ENCODE measurements at regions not wholly inside any gene's neighbourhood (a gene's known extent, or its start where the extent isn't known, plus 50 kb on each side); places are given as distances from the start of the nearest gene placed in this dataset.

DNA sequence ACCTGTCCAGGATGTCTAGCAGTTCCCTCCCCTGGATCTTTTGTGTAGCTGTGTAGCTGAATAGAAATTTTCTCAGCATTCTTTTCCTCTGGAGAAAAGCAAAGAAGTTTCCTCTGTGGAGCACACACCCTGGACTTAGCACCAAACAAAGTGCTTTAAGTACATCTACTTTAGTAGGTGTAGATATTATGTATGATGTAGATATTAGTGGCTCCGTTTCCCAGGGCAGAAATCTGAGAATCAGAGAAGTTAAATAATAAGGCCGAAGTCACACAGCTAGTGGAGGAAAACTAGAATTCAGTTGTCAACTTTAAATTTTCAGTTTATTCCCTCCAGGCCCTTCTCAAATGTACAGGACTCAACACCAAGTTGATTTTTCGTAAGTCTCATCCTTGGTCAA lies 401.7 kb upstream of the NR2F2 start:
- intact Hi-C loops (cut with micrococcal nuclease): no loop called here
- DNase-seq: no peak
- Mint-ChIP-seq H3K4me1 (ENCODE audit: low read depth) (peaks cover 7% of the 10 kb centered on the region), H3K9me3 (no peaks in the 10 kb centered on the region), H3K27ac (no peak overlapping the region), H3K36me3 (ENCODE audit: low read depth) (no peaks in the 10 kb centered on the region), H3K27me3 (no peaks in the 10 kb centered on the region), H3K4me3 (no peak overlapping the region)
- TF ChIP-seq, protein P1, sequence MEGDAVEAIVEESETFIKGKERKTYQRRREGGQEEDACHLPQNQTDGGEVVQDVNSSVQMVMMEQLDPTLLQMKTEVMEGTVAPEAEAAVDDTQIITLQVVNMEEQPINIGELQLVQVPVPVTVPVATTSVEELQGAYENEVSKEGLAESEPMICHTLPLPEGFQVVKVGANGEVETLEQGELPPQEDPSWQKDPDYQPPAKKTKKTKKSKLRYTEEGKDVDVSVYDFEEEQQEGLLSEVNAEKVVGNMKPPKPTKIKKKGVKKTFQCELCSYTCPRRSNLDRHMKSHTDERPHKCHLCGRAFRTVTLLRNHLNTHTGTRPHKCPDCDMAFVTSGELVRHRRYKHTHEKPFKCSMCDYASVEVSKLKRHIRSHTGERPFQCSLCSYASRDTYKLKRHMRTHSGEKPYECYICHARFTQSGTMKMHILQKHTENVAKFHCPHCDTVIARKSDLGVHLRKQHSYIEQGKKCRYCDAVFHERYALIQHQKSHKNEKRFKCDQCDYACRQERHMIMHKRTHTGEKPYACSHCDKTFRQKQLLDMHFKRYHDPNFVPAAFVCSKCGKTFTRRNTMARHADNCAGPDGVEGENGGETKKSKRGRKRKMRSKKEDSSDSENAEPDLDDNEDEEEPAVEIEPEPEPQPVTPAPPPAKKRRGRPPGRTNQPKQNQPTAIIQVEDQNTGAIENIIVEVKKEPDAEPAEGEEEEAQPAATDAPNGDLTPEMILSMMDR (IDR thresholded peaks at IDR 0.05): no peak
- ATAC-seq: no peak
- POLR2A ChIA-PET: no interaction called here
- CTCF ChIA-PET: no interaction called here

DNA sequence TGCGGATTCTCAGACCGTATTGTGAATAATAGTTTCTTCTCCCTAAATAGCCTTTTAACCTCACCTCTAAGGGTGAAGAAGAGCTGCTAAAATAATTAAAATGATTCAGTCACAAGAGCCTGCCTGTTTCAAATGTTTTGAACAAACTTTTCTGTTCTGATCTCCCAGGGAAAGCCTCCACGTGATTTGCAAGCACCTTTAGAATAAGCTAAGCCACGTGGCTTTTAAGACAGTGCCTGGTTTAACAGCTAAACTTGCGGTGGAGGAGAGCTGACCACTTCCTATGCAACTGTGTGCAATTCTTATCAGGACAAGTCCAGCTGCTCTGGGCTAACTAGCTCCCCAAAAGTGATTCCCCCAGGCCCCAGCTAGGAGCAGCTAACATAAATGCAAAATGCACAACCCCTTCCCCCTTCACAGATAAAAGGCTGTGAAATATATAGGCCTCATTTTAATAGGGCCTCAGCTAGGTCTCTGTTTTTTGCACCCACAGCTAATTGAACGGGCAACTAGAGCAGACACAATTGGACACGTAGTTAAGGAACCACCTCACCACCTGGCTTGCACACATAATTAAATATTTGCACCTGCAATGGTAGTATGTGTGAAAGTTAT lies 401.2 kb upstream of the NR2F2 start:
- H3K27me3 Mint-ChIP-seq: no peaks in the 10 kb centered on the region
- intact Hi-C loops (cut with micrococcal nuclease): no loop called here
- no peaks in the 10 kb centered on the region for H3K36me3 Mint-ChIP-seq (ENCODE audit: low read depth)
- ChIA-PET POLR2A (no interaction called here), CTCF (no interaction called here)
- no peak overlapping the region for H3K27ac Mint-ChIP-seq
- DNase-seq: peak; percentile 20
- ATAC-seq: no peak
- no peak overlapping the region for H3K4me3 Mint-ChIP-seq
- TF ChIP-seq, protein P1 (IDR thresholded peaks at IDR 0.05): no peak
- peaks cover 7% of the 10 kb centered on the region for H3K4me1 Mint-ChIP-seq (ENCODE audit: low read depth)
- no peaks in the 10 kb centered on the region for H3K9me3 Mint-ChIP-seq

DNA sequence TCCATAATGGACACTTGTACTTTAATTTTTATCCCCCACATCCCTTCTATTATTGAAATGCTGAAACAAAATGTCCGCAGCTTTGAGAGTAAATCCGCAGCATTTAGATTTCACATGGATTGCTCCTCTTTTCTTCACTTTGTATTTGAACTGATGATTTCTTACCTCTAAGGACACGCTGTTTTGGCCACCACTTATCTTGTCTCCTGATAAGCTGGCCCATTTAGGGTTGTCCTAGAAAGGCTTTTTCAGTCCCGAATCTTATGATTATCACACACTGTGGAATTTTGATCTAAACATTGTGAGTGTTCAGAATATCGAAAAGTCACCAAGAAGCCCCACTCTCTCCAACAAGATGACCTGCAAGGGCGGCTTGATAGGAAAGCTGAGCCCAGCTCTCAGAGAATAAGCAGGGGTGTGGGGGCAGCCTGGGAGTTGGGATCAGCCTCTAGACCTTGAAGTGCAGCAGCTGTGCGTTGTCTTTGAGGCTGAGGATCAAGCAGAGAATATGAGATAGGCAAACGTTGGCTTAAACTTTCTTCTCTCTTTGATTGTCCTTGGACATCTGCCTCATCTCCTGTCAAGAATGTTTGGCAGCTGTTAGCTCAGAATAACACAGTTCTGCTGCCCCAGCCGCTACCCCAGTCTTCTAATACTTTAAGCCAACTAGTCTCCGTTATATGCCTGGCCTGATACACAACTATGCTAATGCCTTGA lies 399.7 kb upstream of the NR2F2 start:
- ChIA-PET CTCF (no interaction called here), POLR2A (interaction anchor here (0.6 to 0.9 kb wide), 2 partner anchors 31 to 634 kb away, joined by 3 read pairs; no protein-coding TSS in a partner anchor)
- Mint-ChIP-seq H3K27me3 (no peaks in the 10 kb centered on the region), H3K4me3 (no peak overlapping the region), H3K36me3 (ENCODE audit: low read depth) (no peaks in the 10 kb centered on the region), H3K27ac (no peak overlapping the region), H3K9me3 (no peaks in the 10 kb centered on the region), H3K4me1 (ENCODE audit: low read depth) (peaks cover 7% of the 10 kb centered on the region)
- DNase-seq (no peak), ATAC-seq (no peak)
- intact Hi-C loops (cut with micrococcal nuclease): no loop called here
- TF ChIP-seq, protein P1 (IDR thresholded peaks at IDR 0.05): no peak

DNA sequence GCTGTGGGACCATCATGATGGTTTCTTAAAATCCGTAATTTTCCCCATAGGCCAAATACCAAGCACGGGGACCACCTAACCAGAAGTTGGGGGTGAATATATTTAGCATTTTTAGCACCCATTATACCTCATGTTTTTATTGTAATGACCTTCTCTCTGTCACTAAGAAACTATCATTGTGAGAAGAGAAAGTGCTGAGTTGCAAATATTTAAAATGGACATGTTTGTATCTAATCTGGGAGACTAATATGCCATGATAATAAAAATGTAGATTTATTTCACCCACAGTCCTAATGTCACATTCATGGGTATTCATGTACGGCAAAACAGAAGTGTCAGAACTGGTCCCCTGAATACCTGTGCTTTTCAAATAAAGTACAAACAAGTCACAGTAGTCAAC lies 398.9 kb upstream of the NR2F2 start:
- no peak for ATAC-seq
- H3K4me3 Mint-ChIP-seq: no peak overlapping the region
- H3K9me3 Mint-ChIP-seq: no peaks in the 10 kb centered on the region
- CTCF ChIA-PET: no interaction called here
- DNase-seq: no peak
- no peak overlapping the region for H3K27ac Mint-ChIP-seq
- H3K36me3 Mint-ChIP-seq (ENCODE audit: low read depth): no peaks in the 10 kb centered on the region
- POLR2A ChIA-PET: interaction anchor here (0.9 kb wide), 1 partner anchor 32 kb away, joined by 3 read pairs; no protein-coding TSS in a partner anchor
- intact Hi-C loops (cut with micrococcal nuclease): no loop called here
- no peaks in the 10 kb centered on the region for H3K27me3 Mint-ChIP-seq
- peaks cover 7% of the 10 kb centered on the region for H3K4me1 Mint-ChIP-seq (ENCODE audit: low read depth)
- TF ChIP-seq, protein P1 (IDR thresholded peaks at IDR 0.05): no peak

DNA sequence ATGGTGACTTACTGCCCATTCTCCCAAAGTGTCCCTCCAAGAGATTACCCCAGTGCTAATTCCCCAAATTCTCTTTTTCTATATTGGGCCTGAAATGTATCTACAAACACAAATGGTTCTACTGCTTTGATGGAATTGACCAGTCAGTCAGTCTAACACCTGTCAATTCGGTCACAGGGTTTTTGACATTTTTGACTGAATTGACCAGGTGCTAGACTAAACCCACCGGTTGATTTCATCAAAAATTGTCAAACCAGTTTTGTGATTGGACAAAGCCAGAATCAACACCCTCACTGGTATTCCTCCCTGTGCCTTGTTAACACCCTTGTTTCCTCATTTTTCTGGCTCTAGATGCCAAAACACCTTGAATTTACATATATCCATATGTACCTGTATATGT lies 398.4 kb upstream of the NR2F2 start:
- ChIA-PET POLR2A (interaction anchor here (0.9 kb wide), 1 partner anchor 33 kb away, joined by 3 read pairs; no protein-coding TSS in a partner anchor), CTCF (no interaction called here)
- intact Hi-C loops (cut with micrococcal nuclease): no loop called here
- no peak overlapping the region for H3K4me3 Mint-ChIP-seq
- no peaks in the 10 kb centered on the region for H3K27me3 Mint-ChIP-seq
- TF ChIP-seq, protein P1 (IDR thresholded peaks at IDR 0.05): no peak
- H3K4me1 Mint-ChIP-seq (ENCODE audit: low read depth): peaks cover 7% of the 10 kb centered on the region
- H3K27ac Mint-ChIP-seq: no peak overlapping the region
- DNase-seq (no peak), ATAC-seq (no peak)
- no peaks in the 10 kb centered on the region for H3K36me3 Mint-ChIP-seq (ENCODE audit: low read depth)
- H3K9me3 Mint-ChIP-seq: no peaks in the 10 kb centered on the region

Measured in activated CD8-positive, alpha-beta T cell treated with anti-CD3 and anti-CD28 coated beads for 36 hours (primary cell).